Ishikawa (cell line): ENCODE measurements at regions not wholly inside any gene's neighbourhood (a gene's known extent, or its start where the extent isn't known, plus 50 kb on each side); places are given as distances from the start of the nearest gene placed in this dataset.

Experiments
- CEBPB ChIP-seq: IDR thresholded peaks from 2 replicates; pipeline ENCODE4 v1.6.1; 2012
- CREB1 ChIP-seq: IDR thresholded peaks from 2 replicates; pipeline ENCODE4 v1.6.1; 2012; ENCODE audit warnings: low read depth
- EGR1 ChIP-seq: IDR thresholded peaks from 2 replicates; pipeline ENCODE4 v1.6.1; 2012
- EP300 ChIP-seq: IDR thresholded peaks from 2 replicates; pipeline ENCODE4 v1.6.1; 2012; ENCODE audit warnings: borderline replicate concordance
- FOXM1 ChIP-seq: IDR thresholded peaks from 2 replicates; pipeline ENCODE4 v1.6.1; 2012; ENCODE audit warnings: low read depth, borderline replicate concordance
- MAX ChIP-seq: IDR thresholded peaks from 2 replicates; pipeline ENCODE4 v1.6.1; 2012
- NFIC ChIP-seq: IDR thresholded peaks from 2 replicates; pipeline ENCODE4 v1.6.1; 2012
- RAD21 ChIP-seq: IDR thresholded peaks from 2 replicates; pipeline ENCODE4 v1.6.1; 2012; ENCODE audit warnings: low read depth
- TAF1 ChIP-seq: IDR thresholded peaks from 2 replicates; pipeline ENCODE4 v1.6.1; 2012; ENCODE audit warnings: low read depth, mild to moderate bottlenecking
- TCF12 ChIP-seq: IDR thresholded peaks from 2 replicates; pipeline ENCODE4 v1.6.1; 2012; ENCODE audit warnings: low read depth
- TEAD4 ChIP-seq: IDR thresholded peaks from 2 replicates; pipeline ENCODE4 v1.6.1; 2012
- USF1 ChIP-seq: IDR thresholded peaks from 2 replicates; pipeline ENCODE4 v1.6.1; 2012
- YY1 ChIP-seq: IDR thresholded peaks from 2 replicates; pipeline ENCODE4 v1.6.1; 2012; ENCODE audit warnings: low read depth
- ZBTB7A ChIP-seq: IDR thresholded peaks from 2 replicates; pipeline ENCODE4 v1.6.1; 2012; ENCODE audit warnings: low read depth
- TF ChIP-seq, protein P1 (sequence below): IDR thresholded peaks from 2 replicates; pipeline ENCODE4 v1.6.1; 2012; ENCODE audit warnings: low read depth, mild to moderate bottlenecking

- TF ChIP-seq EP300, result no peak
- no peak for TF ChIP-seq TAF1
- TF ChIP-seq, protein P1, sequence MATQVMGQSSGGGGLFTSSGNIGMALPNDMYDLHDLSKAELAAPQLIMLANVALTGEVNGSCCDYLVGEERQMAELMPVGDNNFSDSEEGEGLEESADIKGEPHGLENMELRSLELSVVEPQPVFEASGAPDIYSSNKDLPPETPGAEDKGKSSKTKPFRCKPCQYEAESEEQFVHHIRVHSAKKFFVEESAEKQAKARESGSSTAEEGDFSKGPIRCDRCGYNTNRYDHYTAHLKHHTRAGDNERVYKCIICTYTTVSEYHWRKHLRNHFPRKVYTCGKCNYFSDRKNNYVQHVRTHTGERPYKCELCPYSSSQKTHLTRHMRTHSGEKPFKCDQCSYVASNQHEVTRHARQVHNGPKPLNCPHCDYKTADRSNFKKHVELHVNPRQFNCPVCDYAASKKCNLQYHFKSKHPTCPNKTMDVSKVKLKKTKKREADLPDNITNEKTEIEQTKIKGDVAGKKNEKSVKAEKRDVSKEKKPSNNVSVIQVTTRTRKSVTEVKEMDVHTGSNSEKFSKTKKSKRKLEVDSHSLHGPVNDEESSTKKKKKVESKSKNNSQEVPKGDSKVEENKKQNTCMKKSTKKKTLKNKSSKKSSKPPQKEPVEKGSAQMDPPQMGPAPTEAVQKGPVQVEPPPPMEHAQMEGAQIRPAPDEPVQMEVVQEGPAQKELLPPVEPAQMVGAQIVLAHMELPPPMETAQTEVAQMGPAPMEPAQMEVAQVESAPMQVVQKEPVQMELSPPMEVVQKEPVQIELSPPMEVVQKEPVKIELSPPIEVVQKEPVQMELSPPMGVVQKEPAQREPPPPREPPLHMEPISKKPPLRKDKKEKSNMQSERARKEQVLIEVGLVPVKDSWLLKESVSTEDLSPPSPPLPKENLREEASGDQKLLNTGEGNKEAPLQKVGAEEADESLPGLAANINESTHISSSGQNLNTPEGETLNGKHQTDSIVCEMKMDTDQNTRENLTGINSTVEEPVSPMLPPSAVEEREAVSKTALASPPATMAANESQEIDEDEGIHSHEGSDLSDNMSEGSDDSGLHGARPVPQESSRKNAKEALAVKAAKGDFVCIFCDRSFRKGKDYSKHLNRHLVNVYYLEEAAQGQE, result no peak
- TF ChIP-seq ZBTB7A, result no peak
- no peak for TF ChIP-seq CREB1
- TF ChIP-seq NFIC, result no peak
Measured at GRCh38 chr6:155528335-155528734, 72.7 kb upstream of the NOX3 start.

DNA sequence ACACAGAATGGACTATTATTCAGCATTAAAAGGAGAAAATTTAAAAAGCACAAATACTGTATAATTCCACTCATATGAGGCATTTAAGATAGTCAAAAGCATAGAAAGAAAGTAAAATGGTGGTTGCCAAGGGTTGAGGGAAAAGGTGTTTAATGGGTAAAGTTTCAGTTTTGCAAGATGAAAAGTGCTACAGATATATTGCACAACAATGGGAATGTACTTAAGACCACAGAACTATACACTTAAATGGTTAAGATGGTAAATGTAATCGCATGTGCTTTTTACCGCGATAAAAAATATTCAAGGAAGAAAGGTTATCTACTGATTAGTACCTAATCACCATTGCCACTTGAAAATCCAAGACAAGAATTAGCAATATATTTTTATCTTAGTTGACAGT, 71.8 kb upstream of the NOX3 start:
- TF ChIP-seq EP300 (no peak), TEAD4 (no peak), RAD21 (no peak), FOXM1 (no peak), YY1 (no peak), ZBTB7A (no peak), CREB1 (no peak), NFIC (no peak), TCF12 (no peak), MAX (no peak), CEBPB (no peak)
- TF ChIP-seq, protein P1, result no peak

- TF ChIP-seq YY1, result no peak
- peak; percentile 64; the same call in 1 of the 2 replicates for TF ChIP-seq NFIC
- TF ChIP-seq USF1, result no peak
- TF ChIP-seq MAX, result peak; percentile 42; the same call in 1 of the 2 replicates
- no peak for TF ChIP-seq CEBPB
- TF ChIP-seq CREB1, result no peak
Measured at GRCh38 chr6:155523821-155524651, 68.4 kb upstream of the NOX3 start.

- TF ChIP-seq MAX, result no peak
- no peak for TF ChIP-seq NFIC
- no peak for TF ChIP-seq CREB1
- TF ChIP-seq EGR1, result no peak
- no peak for TF ChIP-seq RAD21
- TF ChIP-seq TEAD4, result no peak
- TF ChIP-seq FOXM1, result no peak
- TF ChIP-seq TCF12, result no peak
- no peak for TF ChIP-seq CEBPB
- TF ChIP-seq, protein P1, result no peak
- no peak for TF ChIP-seq YY1
- TF ChIP-seq TAF1, result no peak
- no peak for TF ChIP-seq ZBTB7A
- TF ChIP-seq EP300, result no peak
- no peak for TF ChIP-seq USF1
Measured at GRCh38 chr6:155521719-155522118, 66.1 kb upstream of the NOX3 start.

GRCh38 chr6:155520078-155520477, 64.4 kb upstream of the NOX3 start:
- TF ChIP-seq TCF12 (no peak), TEAD4 (no peak), CREB1 (no peak)
- TF ChIP-seq, protein P1, result no peak
